OCI-LY7 (cell line): ENCODE measurements at regions not wholly inside any gene's neighbourhood (a gene's known extent, or its start where the extent isn't known, plus 50 kb on each side); places are given as distances from the start of the nearest gene placed in this dataset.

Experiments used
- EZH2phosphoT487 ChIP-seq: fragments of 200-600 bp; sonication (generic); IDR thresholded peaks from 2 replicates; pipeline ENCODE4 v1.6.1; 2018; ENCODE audit warnings: low read depth, borderline replicate concordance, mild to moderate bottlenecking, mixed run types, antibody characterized with exemption, low read length, moderate library complexity, mixed read lengths
- TF ChIP-seq, protein P1 (sequence below): fragments of 200-600 bp; sonication (generic); conservative IDR thresholded peaks from 2 replicates; pipeline ENCODE4 v1.5.1; 2014; ENCODE audit warnings: mild to moderate bottlenecking, antibody characterized with exemption, low read length, moderate library complexity, mixed read lengths

DNA sequence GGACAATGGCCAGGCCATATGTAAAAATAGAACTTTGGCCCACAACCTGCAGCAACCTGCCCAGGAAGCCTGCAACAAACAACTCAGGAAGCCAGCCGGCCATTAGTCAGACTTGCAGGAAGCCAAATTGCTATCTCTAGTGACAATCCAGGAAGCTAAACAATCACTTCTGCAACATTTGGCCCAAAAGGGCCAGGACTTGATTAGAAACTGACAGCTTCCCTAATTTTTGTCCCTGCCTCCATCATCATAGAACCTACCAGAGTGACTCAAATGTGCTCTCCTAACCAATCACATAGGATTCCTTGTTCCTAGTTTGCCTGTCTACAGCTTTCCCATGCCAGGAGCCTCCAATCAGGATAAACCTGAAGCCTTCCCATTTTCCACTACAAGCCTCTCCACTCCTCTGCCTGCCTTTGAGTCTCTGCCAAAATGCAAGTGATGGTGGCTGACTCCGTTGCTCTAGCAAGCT, 639.3 kb downstream of the PTPRU start:
- TF ChIP-seq, protein P1, sequence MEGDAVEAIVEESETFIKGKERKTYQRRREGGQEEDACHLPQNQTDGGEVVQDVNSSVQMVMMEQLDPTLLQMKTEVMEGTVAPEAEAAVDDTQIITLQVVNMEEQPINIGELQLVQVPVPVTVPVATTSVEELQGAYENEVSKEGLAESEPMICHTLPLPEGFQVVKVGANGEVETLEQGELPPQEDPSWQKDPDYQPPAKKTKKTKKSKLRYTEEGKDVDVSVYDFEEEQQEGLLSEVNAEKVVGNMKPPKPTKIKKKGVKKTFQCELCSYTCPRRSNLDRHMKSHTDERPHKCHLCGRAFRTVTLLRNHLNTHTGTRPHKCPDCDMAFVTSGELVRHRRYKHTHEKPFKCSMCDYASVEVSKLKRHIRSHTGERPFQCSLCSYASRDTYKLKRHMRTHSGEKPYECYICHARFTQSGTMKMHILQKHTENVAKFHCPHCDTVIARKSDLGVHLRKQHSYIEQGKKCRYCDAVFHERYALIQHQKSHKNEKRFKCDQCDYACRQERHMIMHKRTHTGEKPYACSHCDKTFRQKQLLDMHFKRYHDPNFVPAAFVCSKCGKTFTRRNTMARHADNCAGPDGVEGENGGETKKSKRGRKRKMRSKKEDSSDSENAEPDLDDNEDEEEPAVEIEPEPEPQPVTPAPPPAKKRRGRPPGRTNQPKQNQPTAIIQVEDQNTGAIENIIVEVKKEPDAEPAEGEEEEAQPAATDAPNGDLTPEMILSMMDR: no peak
- no peak for TF ChIP-seq EZH2phosphoT487
